Panc1 (cell line): ENCODE measurements at regions not wholly inside any gene's neighbourhood (a gene's known extent, or its start where the extent isn't known, plus 50 kb on each side); places are given as distances from the start of the nearest gene placed in this dataset.

ENCODE experiments used
- ATAC-seq: fragments of 200-7000 bp; cut with Tn5 transposase; 2 replicates; pipeline ENCODE4 v1.9.1; 2020; ENCODE audit warnings: mild to moderate bottlenecking, moderate library complexity
- BruUV-seq: library from RNA; stranded (reverse); fragments of 400-500 nt; replicated peaks from 2 replicates; lab custom pipeline; 2021; lab: Mats Ljungman, UMichigan
- CTCF ChIA-PET: fragments of 300-600 bp; sonication (Branson Sonifier 250); formaldehyde crosslinking; loops from one replicate; lab custom pipeline; 2022; ENCODE audit warnings: antibody characterized with exemption; lab: Charles Lee
- POLR2A ChIA-PET: fragments of 300-600 bp; sonication (Branson Sonifier 250); formaldehyde crosslinking; loops from one replicate; lab custom pipeline; 2022; ENCODE audit warnings: antibody characterized with exemption; lab: Charles Lee
- DNase-seq: peaks from one replicate; pipeline ENCODE4 v3.0.0-alpha.2; 2010; ENCODE audit warnings: low read depth, low spot score
- H3K27ac ChIP-seq: 2 replicates; pipeline ENCODE4 v1.5.1; 2011; ENCODE audit warnings: mild to moderate bottlenecking, low read length, inconsistent platforms
- H3K27me3 ChIP-seq: fragments of 200-500 bp; sonication (Bioruptor generic); 2 replicates; pipeline ENCODE4 v1.6.0; 2014; ENCODE audit warnings: low read length, inconsistent platforms; ENCODE audit not compliant: control insufficient read depth, insufficient read depth
- H3K36me3 ChIP-seq: fragments of 200-500 bp; sonication (Bioruptor generic); 2 replicates; pipeline ENCODE4 v1.5.1; 2014; ENCODE audit warnings: inconsistent platforms, mild to moderate bottlenecking, low read length, moderate library complexity; ENCODE audit not compliant: control insufficient read depth, insufficient read depth
- H3K4me1 ChIP-seq: 2 replicates; pipeline ENCODE4 v1.5.1; 2011; ENCODE audit warnings: inconsistent platforms, mild to moderate bottlenecking, low read length, moderate library complexity; ENCODE audit not compliant: control insufficient read depth, insufficient read depth
- H3K4me3 ChIP-seq, 2 experiments: 2 replicates each; pipeline ENCODE4 v1.5.1; 2011 to 2012; ENCODE audit warnings: low read depth in 2 of 2, low read length in 2 of 2, mild to moderate bottlenecking in 2 of 2, inconsistent platforms in 1 of 2, moderate library complexity in 1 of 2
- H3K9me3 ChIP-seq: fragments of 200-500 bp; sonication (Bioruptor generic); 2 replicates; pipeline ENCODE4 v1.5.1; 2014; ENCODE audit warnings: low read depth, mild to moderate bottlenecking, inconsistent platforms, low read length, moderate library complexity; ENCODE audit not compliant: control insufficient read depth, insufficient read depth
- CTCF ChIP-seq: fragments of 450-650 bp; IDR thresholded peaks from 2 replicates; pipeline ENCODE4 v1.5.1; 2017; ENCODE audit warnings: mild to moderate bottlenecking
- POLR2AphosphoS5 ChIP-seq: IDR thresholded peaks from 2 replicates; pipeline ENCODE4 v1.6.1; 2012; ENCODE audit warnings: mild to moderate bottlenecking, low read depth, low read length, moderate library complexity
- SIN3A ChIP-seq: IDR thresholded peaks from 2 replicates; pipeline ENCODE4 v1.6.1; 2012; ENCODE audit warnings: low read depth, mild to moderate bottlenecking, low read length, moderate library complexity, borderline replicate concordance; ENCODE audit not compliant: insufficient read depth
- TCF7L2 ChIP-seq: IDR thresholded peaks from 2 replicates; pipeline ENCODE4 v1.6.1; 2011; ENCODE audit warnings: mild to moderate bottlenecking, low read depth, low read length, inconsistent platforms
- in situ Hi-C: cut with HindIII; loops from 2 replicates; pipeline ENCODE4 v1.10.0; 2016; ENCODE audit warnings: low sequenced_read_pairs, low pct_unique_long_range_greater_than_20kb
- intact Hi-C: fragments of 100-400 bp; cut with micrococcal nuclease; formaldehyde crosslinking; loops from one replicate; pipeline ENCODE4 v1.10.0; 2022; ENCODE audit not compliant: unreplicated experiment
- TF ChIP-seq, protein P1 (sequence below), 2 experiments: IDR thresholded peaks; 2 replicates each; pipeline ENCODE4 v1.6.1; 2011 to 2012; ENCODE audit warnings: low read depth in 2 of 2, control low read depth in 1 of 2, low read length in 1 of 2, mild to moderate bottlenecking in 1 of 2, moderate library complexity in 1 of 2; ENCODE audit not compliant: insufficient read depth in 1 of 2

DNA sequence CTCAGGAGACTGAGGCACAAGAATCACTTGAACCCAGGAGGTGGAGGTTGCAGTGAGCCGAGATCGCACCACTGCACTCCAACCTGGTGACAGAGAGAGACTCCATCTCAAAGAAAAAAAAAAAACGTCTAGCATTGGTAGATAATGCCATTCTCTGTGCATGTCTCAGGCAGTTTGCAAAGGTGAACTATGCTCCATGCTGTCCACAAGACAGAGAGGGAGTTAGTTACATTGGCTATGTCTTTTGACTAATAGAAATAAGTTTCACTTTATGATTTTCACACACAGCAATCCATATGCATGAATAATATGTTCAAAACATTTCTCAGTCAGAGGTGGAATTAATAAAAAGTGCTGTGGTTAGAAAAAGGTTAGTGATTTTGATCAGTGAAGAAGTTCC is 591.4 kb downstream of the ETS1 start:
- intact Hi-C loops (no loop called here), in situ Hi-C loops (no loop called here)
- Histone ChIP-seq H3K27me3 (no peaks in the 10 kb centered on the region), H3K9me3 (no peaks in the 10 kb centered on the region), H3K4me3 (no peak overlapping the region), H3K27ac (no peak overlapping the region), H3K4me1 (no peaks in the 10 kb centered on the region), H3K36me3 (no peaks in the 10 kb centered on the region)
- ATAC-seq (no peak), DNase-seq (no peak)
- TF ChIP-seq POLR2AphosphoS5 (no peak), SIN3A (no peak), TCF7L2 (no peak)
- TF ChIP-seq, protein P1, sequence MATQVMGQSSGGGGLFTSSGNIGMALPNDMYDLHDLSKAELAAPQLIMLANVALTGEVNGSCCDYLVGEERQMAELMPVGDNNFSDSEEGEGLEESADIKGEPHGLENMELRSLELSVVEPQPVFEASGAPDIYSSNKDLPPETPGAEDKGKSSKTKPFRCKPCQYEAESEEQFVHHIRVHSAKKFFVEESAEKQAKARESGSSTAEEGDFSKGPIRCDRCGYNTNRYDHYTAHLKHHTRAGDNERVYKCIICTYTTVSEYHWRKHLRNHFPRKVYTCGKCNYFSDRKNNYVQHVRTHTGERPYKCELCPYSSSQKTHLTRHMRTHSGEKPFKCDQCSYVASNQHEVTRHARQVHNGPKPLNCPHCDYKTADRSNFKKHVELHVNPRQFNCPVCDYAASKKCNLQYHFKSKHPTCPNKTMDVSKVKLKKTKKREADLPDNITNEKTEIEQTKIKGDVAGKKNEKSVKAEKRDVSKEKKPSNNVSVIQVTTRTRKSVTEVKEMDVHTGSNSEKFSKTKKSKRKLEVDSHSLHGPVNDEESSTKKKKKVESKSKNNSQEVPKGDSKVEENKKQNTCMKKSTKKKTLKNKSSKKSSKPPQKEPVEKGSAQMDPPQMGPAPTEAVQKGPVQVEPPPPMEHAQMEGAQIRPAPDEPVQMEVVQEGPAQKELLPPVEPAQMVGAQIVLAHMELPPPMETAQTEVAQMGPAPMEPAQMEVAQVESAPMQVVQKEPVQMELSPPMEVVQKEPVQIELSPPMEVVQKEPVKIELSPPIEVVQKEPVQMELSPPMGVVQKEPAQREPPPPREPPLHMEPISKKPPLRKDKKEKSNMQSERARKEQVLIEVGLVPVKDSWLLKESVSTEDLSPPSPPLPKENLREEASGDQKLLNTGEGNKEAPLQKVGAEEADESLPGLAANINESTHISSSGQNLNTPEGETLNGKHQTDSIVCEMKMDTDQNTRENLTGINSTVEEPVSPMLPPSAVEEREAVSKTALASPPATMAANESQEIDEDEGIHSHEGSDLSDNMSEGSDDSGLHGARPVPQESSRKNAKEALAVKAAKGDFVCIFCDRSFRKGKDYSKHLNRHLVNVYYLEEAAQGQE (IDR thresholded peaks at IDR 0.05; ENCODE audit: insufficient read depth in 1 of 2, low read depth in 2 of 2, low read length in 1 of 2): no peak
- ChIA-PET POLR2A (no interaction called here), CTCF (no interaction called here)
- BruUV-seq: no TSS peak

DNA sequence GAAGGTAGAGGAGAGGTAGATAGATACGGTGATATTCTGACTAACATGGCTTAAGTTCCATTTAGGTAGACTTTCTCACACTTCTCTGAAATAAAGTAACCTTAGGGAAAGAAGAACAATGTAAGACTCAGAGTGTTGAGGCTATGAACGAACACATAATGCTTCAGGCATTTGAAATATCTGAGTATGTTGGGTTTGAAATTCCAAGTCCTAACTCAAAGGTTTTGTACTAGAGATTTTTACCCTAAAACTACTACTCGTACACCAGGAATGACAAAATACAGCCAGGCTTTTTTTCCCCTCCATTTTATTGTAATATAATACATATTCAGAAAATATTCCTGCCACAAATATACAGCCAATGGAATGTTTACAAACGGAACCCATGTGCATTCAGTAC is 592.6 kb downstream of the ETS1 start:
- H3K27me3 ChIP-seq: no peaks in the 10 kb centered on the region
- ChIA-PET POLR2A (interaction anchor here (0.6 kb wide), 1 partner anchor 21 kb away, joined by 9 read pairs; no protein-coding TSS in a partner anchor), CTCF (no interaction called here)
- no peak for TF ChIP-seq CTCF
- no peak for TF ChIP-seq TCF7L2
- no peak for TF ChIP-seq SIN3A
- no peak for TF ChIP-seq POLR2AphosphoS5
- TF ChIP-seq, protein P1 (IDR thresholded peaks at IDR 0.05; ENCODE audit: insufficient read depth in 1 of 2, low read depth in 2 of 2, low read length in 1 of 2): no peak
- DNase-seq (no peak), ATAC-seq (no peak)
- H3K4me1 ChIP-seq: no peaks in the 10 kb centered on the region
- in situ Hi-C loops: no loop called here
- H3K4me3 ChIP-seq: no peak overlapping the region
- no peaks in the 10 kb centered on the region for H3K36me3 ChIP-seq
- intact Hi-C loops: no loop called here
- no peaks in the 10 kb centered on the region for H3K9me3 ChIP-seq
- no peak overlapping the region for H3K27ac ChIP-seq
- BruUV-seq: no TSS peak
